GM18861 (cell line): ENCODE measurements at regions not wholly inside any gene's neighbourhood (a gene's known extent, or its start where the extent isn't known, plus 50 kb on each side); places are given as distances from the start of the nearest gene placed in this dataset.

ENCODE experiments used
- ATAC-seq: cut with Tn5 transposase; IDR thresholded peaks from one replicate; pipeline ENCODE4 v1.9.1; 2021; ENCODE audit not compliant: unreplicated experiment

DNA sequence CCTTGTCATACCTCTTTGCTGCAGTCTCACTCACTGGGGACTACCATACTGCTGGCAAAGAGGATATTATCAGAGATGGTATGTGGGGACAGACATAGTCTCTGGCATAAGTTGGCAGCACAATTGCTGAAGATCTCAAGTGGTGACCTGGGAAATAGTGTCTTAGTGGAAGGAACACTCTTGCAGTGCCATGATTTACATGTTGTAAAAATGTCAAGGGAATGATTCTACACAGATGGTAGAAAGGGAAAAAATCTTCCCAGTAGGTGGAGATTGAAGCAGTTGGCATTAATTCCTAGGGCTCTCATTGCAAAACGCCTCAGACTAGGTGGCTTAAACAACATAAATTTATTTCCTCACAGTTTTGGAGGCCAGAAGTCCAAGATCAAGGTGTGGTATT, 662.2 kb downstream of the DHX35 start:
- no peak for ATAC-seq

GRCh38 chr20:39623584-39624234, 661.6 kb downstream of the DHX35 start:
- no peak for ATAC-seq

GRCh38 chr20:39619271-39619785, 657.2 kb downstream of the DHX35 start:
- ATAC-seq, result no peak

GRCh38 chr20:39611901-39612300, 649.8 kb downstream of the DHX35 start:
- ATAC-seq, result no peak

DNA sequence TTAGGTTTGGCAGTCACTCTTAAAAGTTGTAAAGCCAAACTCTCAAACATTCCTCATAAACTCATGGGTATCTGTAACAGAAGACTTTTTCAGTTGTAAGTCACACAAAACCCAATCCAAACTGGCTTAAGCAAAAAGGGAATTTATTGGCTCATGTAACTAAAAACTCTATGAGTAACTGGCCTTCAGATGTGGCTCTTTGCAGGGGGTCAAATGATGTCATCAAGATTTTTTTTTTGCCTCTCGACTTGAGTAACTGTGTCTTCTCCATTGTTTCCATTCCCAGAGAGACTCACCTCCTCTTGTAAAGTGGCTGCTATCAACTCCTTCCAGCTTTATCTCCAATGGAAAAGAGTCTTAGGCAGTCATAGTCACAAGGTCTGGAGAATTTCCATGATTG, 645.0 kb downstream of the DHX35 start:
- no peak for ATAC-seq

GRCh38 chr20:39605908-39606307, 643.8 kb downstream of the DHX35 start:
- ATAC-seq, result no peak

DNA sequence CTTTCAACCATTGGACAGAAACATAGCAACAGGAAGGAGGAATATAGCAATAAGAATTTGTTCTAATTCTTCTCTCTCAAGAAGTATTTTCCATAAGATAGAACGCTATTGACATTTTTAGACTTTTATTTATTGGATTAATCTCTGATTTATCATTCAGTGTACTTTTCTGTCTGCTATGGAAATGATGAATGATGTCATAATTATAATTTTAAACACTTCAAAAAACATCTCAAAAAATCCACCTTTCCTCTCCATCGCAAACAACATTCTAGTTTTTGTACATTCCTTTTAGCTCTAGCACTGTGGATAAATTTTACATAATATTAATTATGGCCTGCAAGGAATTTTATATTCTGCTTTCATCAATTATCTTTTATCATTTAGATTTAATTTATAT, 643.2 kb downstream of the DHX35 start:
- ATAC-seq, result no peak

GRCh38 chr20:39603219-39603618, 641.1 kb downstream of the DHX35 start:
- no peak for ATAC-seq

- no peak for ATAC-seq
Observed at GRCh38 chr20:39602649-39603048, 640.5 kb downstream of the DHX35 start.

DNA sequence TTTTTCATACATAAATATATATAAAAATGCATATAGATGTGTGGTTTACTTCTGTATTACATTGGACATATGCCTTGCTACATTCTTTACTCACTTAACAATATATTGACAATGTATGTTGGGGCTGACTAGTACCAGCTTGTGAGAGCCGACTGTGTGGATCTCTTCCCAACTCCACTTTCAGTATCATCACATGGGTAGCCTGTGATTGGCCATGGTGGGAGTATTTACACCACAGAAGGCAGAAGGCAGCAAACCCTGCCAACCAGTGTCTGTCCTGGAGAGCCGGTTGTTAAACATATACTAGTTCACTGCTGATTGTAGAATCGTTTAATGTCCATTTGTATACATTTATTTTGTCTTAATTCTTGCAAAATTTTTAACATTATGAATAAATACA, 638.7 kb downstream of the DHX35 start:
- ATAC-seq, result no peak

DNA sequence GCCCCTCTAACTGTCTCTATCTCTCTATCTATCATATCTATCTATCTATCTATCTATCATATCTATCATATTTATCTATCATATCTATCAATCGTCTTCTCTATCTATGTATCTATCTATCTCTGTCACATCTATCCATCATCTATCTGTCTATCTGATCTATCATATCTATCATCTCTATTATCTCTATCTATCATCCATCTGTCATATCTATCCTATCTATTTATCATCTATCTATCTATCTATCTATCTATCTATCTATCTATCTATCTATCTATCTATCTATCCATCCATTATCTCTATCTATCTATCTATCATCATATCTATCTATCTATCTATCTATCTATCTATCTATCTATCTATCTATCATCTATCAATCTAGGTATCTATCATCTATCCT, 638.0 kb downstream of the DHX35 start:
- ATAC-seq, result no peak

DNA sequence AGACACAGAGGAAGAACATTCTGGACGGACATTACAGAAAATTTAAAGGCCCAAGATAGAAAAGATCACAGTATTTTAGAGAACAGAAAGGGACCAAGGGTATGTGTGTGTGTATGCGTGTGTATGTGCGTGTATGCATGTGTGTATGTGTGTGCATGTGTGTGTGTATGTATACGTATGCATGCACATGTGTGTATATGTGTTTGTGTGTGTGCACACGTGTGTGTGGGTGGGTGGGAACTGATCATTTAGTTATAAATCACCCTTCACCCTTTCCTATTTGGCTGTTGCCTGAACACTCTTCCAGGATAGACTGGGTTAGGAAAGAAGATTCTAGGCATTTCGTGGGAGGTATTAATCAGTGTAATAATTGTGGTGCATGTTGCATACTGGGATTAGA, 634.4 kb downstream of the DHX35 start:
- no peak for ATAC-seq

DNA sequence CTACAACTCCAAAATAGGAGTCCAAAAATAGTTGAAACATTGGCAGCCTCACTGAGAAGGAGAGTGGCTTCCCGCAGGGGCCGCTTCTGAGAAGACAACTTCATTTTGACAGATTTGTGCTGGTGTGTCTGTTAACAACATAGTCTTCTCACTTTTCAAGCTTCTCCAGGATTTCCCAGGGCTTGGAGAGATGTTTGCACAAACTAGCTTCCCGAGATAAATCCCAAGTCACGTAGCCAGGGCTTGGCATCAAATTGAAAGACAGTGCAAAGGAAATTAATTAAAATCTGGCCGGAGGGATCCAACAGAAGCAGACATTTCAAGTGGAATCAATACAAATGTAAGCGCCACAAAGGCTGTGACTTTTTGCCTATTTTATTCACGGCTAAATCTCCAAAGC, 630.2 kb downstream of the DHX35 start:
- ATAC-seq, result no peak

GRCh38 chr20:39588148-39588757, 626.1 kb downstream of the DHX35 start:
- ATAC-seq, result no peak

DNA sequence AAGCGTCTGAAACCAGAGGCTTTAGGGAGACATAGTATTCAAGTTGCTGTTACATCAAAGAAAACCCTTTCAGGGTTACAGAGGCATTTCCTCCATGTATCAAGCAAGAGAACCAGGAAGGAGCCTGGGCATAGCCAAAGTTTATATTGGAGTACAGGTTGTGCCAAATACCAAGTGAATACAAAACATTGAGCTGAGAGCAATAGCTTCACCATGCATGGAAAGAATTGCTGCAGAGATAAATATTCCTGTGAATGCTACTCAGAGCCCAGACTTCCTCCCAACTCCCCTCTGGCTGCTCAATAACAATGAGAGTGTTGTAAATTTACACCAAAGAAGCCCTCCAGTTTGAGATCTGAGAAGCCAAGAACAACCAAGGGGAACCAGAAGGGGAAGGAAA, 618.9 kb downstream of the DHX35 start:
- ATAC-seq, result no peak

DNA sequence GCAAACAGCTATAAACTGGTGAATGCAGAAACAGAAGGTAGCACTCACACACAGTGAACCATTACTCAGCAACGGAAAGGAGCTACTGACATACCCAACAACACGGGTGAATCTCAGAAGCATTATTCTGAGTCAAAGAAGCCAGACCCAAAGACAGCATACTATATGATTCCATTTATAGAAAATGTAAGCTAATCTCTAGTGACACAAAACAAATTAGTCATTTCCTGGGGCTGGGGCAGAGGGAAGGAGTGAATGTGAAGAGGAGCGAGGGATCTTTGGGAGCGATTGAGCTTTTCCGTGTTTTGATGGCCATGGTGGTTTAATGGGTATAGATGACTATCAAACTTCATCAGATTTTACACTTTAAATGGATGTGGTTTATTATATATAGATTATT, 614.6 kb downstream of the DHX35 start:
- ATAC-seq, result no peak

GRCh38 chr20:39574061-39574460, 611.9 kb downstream of the DHX35 start:
- ATAC-seq, result no peak

- no peak for ATAC-seq
Observed at GRCh38 chr20:39571171-39571570, 609.0 kb downstream of the DHX35 start.

DNA sequence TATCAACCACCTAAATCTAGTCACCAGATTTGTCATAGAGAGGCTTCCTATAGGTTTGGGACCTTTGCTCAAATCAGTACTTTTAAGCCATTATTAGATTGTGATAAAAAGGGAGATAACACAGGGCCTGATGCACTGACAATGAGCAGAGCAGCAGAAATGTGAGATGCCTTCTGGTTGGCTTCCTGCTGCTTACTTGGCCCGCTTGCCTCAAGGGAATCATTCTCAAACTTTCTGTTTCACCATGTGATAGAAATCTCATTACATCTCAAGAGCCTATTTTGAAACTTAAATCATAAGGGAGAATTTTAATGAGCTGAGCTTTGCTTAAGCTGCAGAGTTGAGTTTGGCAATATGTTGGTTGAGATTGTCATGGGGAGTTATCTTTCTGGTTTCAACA, 606.0 kb downstream of the DHX35 start:
- peak; percentile 86 for ATAC-seq

DNA sequence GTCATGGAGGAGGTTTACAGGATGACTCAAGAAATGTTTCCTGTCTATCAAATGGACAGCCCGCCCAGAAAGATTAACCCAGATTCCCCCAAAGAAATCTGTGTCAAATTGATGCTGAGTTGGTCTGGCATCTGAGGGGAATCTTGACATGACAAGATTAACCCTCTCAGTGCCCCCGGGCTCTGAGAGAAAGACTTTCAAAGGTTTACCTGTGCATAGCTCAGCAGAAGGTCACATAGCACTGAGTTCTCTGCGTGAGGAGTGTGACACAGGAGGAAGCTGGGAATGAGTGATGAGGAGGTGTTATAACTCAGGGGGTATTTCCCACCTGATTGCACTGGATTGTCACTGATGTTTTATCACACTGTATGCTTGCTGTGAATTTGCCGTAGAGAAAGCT, 601.2 kb downstream of the DHX35 start:
- no peak for ATAC-seq

DNA sequence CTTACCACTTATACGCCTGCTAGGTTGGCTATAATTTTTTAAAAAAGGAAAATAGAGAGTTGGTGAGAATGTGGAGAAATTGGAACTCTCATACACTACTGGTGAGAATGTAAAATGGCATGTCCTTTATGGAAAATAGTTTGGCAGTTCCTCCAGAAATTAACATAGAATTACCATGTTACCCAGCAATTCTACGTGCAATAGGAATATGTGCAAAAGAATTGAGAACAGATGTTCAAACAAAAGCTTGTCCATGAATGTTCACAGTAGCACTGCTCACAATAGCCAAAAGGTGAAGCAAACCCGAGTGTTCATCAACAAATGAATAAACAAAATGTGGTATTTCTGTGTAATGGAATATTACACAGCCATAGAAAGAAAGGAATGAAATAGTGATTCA, 592.2 kb downstream of the DHX35 start:
- no peak for ATAC-seq

- no peak for ATAC-seq
Observed at GRCh38 chr20:39553120-39553519, 591.0 kb downstream of the DHX35 start.

GRCh38 chr20:39549733-39550132, 587.6 kb downstream of the DHX35 start:
- no peak for ATAC-seq
